B cell (primary cell): ENCODE measurements at regions not wholly inside any gene's neighbourhood (a gene's known extent, or its start where the extent isn't known, plus 50 kb on each side); places are given as distances from the start of the nearest gene placed in this dataset.
"Not testable (repeated sequence)": the region's sequence is repeated elsewhere in the genome, so short reads cannot be mapped to it uniquely, and the experiment has no call there.

Source experiments
- ATAC-seq: fragments of 200-7000 bp; cut with Tn5 transposase; one replicate; pipeline ENCODE4 v1.10.0; 2021; ENCODE audit warnings: low read depth, mild to moderate bottlenecking, moderate number of reproducible peaks, moderate library complexity
- CTCF ChIA-PET: fragments of 350-600 bp; sonication (Branson Sonifier 250); formaldehyde crosslinking; loops from one replicate; lab custom pipeline; 2021; ENCODE audit warnings: antibody characterized with exemption, inconsistent platforms; lab: Charles Lee
- POLR2A ChIA-PET: fragments of 350-600 bp; sonication (Branson Sonifier 250); formaldehyde crosslinking; loops from one replicate; lab custom pipeline; 2021; ENCODE audit warnings: antibody characterized with exemption; lab: Charles Lee
- DNase-seq: peaks from one replicate; pipeline ENCODE4 v3.0.0; 2013
- H2AFZ ChIP-seq: 2 replicates; pipeline ENCODE4 v1.6.1; 2012; ENCODE audit warnings: mild to moderate bottlenecking, low read depth, low read length; ENCODE audit not compliant: insufficient read depth, poor library complexity, severe bottlenecking
- H3K27ac ChIP-seq, 2 donors: 1 replicate in 1 of 2; 2 replicates in 1 of 2; pipeline ENCODE4 v1.5.1; 2012 to 2013; ENCODE audit warnings: low read length in 2 of 2, mild to moderate bottlenecking in 2 of 2, moderate library complexity in 1 of 2
- H3K27me3 ChIP-seq, 4 experiments: fragments of 200-600 bp in 1 of 4; sonication (generic) in 1 of 4; replicated peaks in 1 of 4; 1 replicate in 2 of 4; 2 replicates in 2 of 4; pipeline versions ENCODE4 v1.6.1 to v1.7.0; 2013 to 2016; ENCODE audit warnings: low read length in 3 of 4, mild to moderate bottlenecking in 2 of 4, mixed read lengths in 1 of 4, moderate library complexity in 1 of 4; ENCODE audit not compliant: insufficient read depth in 4 of 4, control insufficient read depth in 3 of 4; ENCODE audit errors: control extremely low read depth in 1 of 4
- H3K36me3 ChIP-seq, 2 experiments: replicated peaks in 1 of 2; 1 replicate in 1 of 2; 2 replicates in 1 of 2; pipeline versions ENCODE4 v1.6.1 to v1.7.1; 2013; ENCODE audit warnings: low read length in 1 of 2; ENCODE audit not compliant: insufficient read depth in 2 of 2, control insufficient read depth in 1 of 2; ENCODE audit errors: control extremely low read depth in 1 of 2, extremely low read depth in 1 of 2
- H3K4me1 ChIP-seq, 2 donors: fragments of 200-600 bp in 1 of 2; sonication (generic) in 1 of 2; 1 replicate in 1 of 2; 2 replicates in 1 of 2; pipeline versions ENCODE4 v1.5.1 to v1.6.1; 2013 to 2017; ENCODE audit warnings: low read length in 2 of 2; ENCODE audit not compliant: control insufficient read depth in 2 of 2, insufficient read depth in 2 of 2
- H3K4me2 ChIP-seq: replicated peaks from 2 replicates; pipeline ENCODE3; 2012; ENCODE audit warnings: mild to moderate bottlenecking, low read depth, low read length; ENCODE audit not compliant: poor library complexity, severe bottlenecking
- H3K4me3 ChIP-seq, 5 experiments: fragments of 200-600 bp in 1 of 5; sonication (generic) in 1 of 5; 1 replicate in 3 of 5; 2 replicates in 2 of 5; pipeline versions ENCODE4 v1.5.1 to v1.7.0; 2011 to 2016; ENCODE audit warnings: low read length in 4 of 5, mild to moderate bottlenecking in 4 of 5, low read depth in 2 of 5, control low read depth in 1 of 5, moderate library complexity in 1 of 5; ENCODE audit not compliant: insufficient read depth in 1 of 5; ENCODE audit errors: control extremely low read depth in 1 of 5, extremely low read depth in 1 of 5
- H3K79me2 ChIP-seq: fragments of 200-600 bp; sonication (generic); one replicate; pipeline ENCODE4 v1.6.0; 2016; ENCODE audit warnings: low read length; ENCODE audit not compliant: control insufficient read depth, insufficient read depth
- H3K9ac ChIP-seq: fragments of 200-600 bp; sonication (generic); 2 replicates; pipeline ENCODE4 v1.6.1; 2017; ENCODE audit warnings: mild to moderate bottlenecking, low read length, moderate library complexity
- H3K9me3 ChIP-seq, 3 donors: one replicate each; pipeline versions ENCODE4 v1.6.1 to v1.7.1; 2013; ENCODE audit warnings: low read length in 2 of 3; ENCODE audit not compliant: control insufficient read depth in 2 of 3, insufficient read depth in 1 of 3; ENCODE audit errors: control extremely low read depth in 1 of 3
- H4K20me1 ChIP-seq: 2 replicates; pipeline ENCODE4 v1.6.0; 2012; ENCODE audit warnings: mild to moderate bottlenecking, low read length; ENCODE audit not compliant: insufficient read depth, control insufficient read depth, poor library complexity, severe bottlenecking
- H3K27ac Mint-ChIP-seq: one replicate; pipeline ENCODE4 v1.8.0; 2021; ENCODE audit warnings: mixed read lengths
- H3K27me3 Mint-ChIP-seq: one replicate; pipeline ENCODE4 v1.8.0; 2021; ENCODE audit warnings: mixed read lengths
- H3K4me1 Mint-ChIP-seq: one replicate; pipeline ENCODE4 v1.8.0; 2021; ENCODE audit warnings: mixed read lengths
- H3K4me3 Mint-ChIP-seq: one replicate; pipeline ENCODE4 v1.8.0; 2021; ENCODE audit warnings: mixed read lengths
- H3K9me3 Mint-ChIP-seq: one replicate; pipeline ENCODE4 v1.8.0; 2022; ENCODE audit warnings: mixed read lengths; ENCODE audit not compliant: insufficient read depth
- EZH2 ChIP-seq: IDR thresholded peaks from 2 replicates; pipeline ENCODE4 v1.6.1; 2012; ENCODE audit warnings: borderline replicate concordance, low read depth, mild to moderate bottlenecking, moderate library complexity, low read length; ENCODE audit not compliant: insufficient read depth, poor library complexity, severe bottlenecking
- WGBS: methylation state at CpG from one replicate; pipeline ENCODE4 v1.1.5; 2013; ENCODE audit warnings: missing lambda C conversion rate; ENCODE audit not compliant: insufficient coverage; 5-methylcytosine and 5-hydroxymethylcytosine counted together
- intact Hi-C: fragments of 100-400 bp; cut with micrococcal nuclease; formaldehyde crosslinking; loops from one replicate; pipeline ENCODE4 v1.10.0; 2022
- TF ChIP-seq, protein P1 (sequence below): fragments of 200-600 bp; IDR thresholded peaks from one replicate; pipeline ENCODE4 v1.8.0; 2022; ENCODE audit warnings: antibody characterized with exemption, mild to moderate bottlenecking

DNA sequence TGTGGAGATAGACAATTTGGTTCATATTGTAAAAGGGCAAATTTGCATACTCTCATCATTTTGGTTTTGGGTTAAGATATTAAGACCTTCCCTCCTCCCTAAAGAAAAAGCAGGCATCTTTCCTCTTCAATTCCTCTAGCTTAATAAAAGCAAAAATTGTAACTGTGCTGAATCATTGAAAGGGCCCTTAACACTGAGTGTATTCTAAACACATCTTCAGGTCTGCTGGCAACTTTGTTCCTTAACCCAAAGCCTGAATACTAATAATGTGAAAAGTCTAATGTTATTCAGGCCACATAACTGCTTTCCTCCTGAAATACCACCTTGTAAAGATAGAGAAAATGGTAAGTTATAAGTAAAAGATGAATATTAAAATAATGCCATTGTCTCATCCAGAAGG is 1200.5 kb upstream of the FAM98A start:
- no peaks in the 10 kb centered on the region for H3K79me2 ChIP-seq
- Mint-ChIP-seq H3K4me3 (no peak overlapping the region), H3K27ac (no peak overlapping the region), H3K9me3 (no peaks in the 10 kb centered on the region), H3K27me3 (no peaks in the 10 kb centered on the region), H3K4me1 (no peaks in the 10 kb centered on the region)
- H4K20me1 ChIP-seq: no peaks in the 10 kb centered on the region
- H3K4me3 ChIP-seq: no peak overlapping the region
- H2AFZ ChIP-seq: no peak overlapping the region
- DNase-seq (no peak), ATAC-seq (no peak)
- no peak overlapping the region for H3K4me2 ChIP-seq
- intact Hi-C loops: no loop called here
- no peaks in the 10 kb centered on the region for H3K36me3 ChIP-seq
- H3K27ac ChIP-seq: no peak overlapping the region
- no peak overlapping the region for H3K9ac ChIP-seq
- CTCF ChIA-PET: no interaction called here
- no peaks in the 10 kb centered on the region for H3K9me3 ChIP-seq
- H3K4me1 ChIP-seq: no peaks in the 10 kb centered on the region
- no peaks in the 10 kb centered on the region for H3K27me3 ChIP-seq
- POLR2A ChIA-PET: no interaction called here
- TF ChIP-seq EZH2: no peak
- TF ChIP-seq, protein P1, sequence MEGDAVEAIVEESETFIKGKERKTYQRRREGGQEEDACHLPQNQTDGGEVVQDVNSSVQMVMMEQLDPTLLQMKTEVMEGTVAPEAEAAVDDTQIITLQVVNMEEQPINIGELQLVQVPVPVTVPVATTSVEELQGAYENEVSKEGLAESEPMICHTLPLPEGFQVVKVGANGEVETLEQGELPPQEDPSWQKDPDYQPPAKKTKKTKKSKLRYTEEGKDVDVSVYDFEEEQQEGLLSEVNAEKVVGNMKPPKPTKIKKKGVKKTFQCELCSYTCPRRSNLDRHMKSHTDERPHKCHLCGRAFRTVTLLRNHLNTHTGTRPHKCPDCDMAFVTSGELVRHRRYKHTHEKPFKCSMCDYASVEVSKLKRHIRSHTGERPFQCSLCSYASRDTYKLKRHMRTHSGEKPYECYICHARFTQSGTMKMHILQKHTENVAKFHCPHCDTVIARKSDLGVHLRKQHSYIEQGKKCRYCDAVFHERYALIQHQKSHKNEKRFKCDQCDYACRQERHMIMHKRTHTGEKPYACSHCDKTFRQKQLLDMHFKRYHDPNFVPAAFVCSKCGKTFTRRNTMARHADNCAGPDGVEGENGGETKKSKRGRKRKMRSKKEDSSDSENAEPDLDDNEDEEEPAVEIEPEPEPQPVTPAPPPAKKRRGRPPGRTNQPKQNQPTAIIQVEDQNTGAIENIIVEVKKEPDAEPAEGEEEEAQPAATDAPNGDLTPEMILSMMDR: no peak

- H3K9ac ChIP-seq, H3K27me3 ChIP-seq, ATAC-seq, H4K20me1 ChIP-seq, POLR2A ChIA-PET, DNase-seq, H3K4me1 ChIP-seq, H3K79me2 ChIP-seq, H3K27ac Mint-ChIP-seq, H2AFZ ChIP-seq, H3K4me3 Mint-ChIP-seq, H3K36me3 ChIP-seq, intact Hi-C loops, H3K4me1 Mint-ChIP-seq, H3K9me3 Mint-ChIP-seq, CTCF ChIA-PET, H3K4me3 ChIP-seq, H3K27ac ChIP-seq, H3K9me3 ChIP-seq, H3K4me2 ChIP-seq, H3K27me3 Mint-ChIP-seq: not testable (repeated sequence)
- 79% methylated on average over 3 of the region's 5 CpGs for WGBS
These were observed 1196.5 kb upstream of the FAM98A start for GRCh38 chr2:34795586-34795985.
